Transverse colon (tissue), 3 donors: ENCODE measurements at regions not wholly inside any gene's neighbourhood (a gene's known extent, or its start where the extent isn't known, plus 50 kb on each side); places are given as distances from the start of the nearest gene placed in this dataset.

Experiments used
- EP300 ChIP-seq: sonication (generic); formaldehyde crosslinking; IDR thresholded peaks from one replicate; pipeline ENCODE4 v1.6.1; 2017; ENCODE audit warnings: antibody characterized with exemption, low read depth
- POLR2A ChIP-seq: fragments of 450-650 bp; IDR thresholded peaks from one replicate; pipeline ENCODE4 v1.6.1; 2016; ENCODE audit warnings: antibody characterized with exemption, mild to moderate bottlenecking, moderate library complexity
- TF ChIP-seq, protein P1 (sequence below), 5 experiments: fragments of 200-600 bp in 3 of 5; fragments of 450-650 bp in 2 of 5; sonication (generic) in 3 of 5; IDR thresholded peaks; 1 replicate in 2 of 5; 2 replicates in 3 of 5; pipeline ENCODE4 v1.5.1; 2016 to 2017; ENCODE audit warnings: antibody characterized with exemption in 5 of 5, inconsistent platforms in 3 of 5, mild to moderate bottlenecking in 2 of 5, moderate library complexity in 1 of 5

DNA sequence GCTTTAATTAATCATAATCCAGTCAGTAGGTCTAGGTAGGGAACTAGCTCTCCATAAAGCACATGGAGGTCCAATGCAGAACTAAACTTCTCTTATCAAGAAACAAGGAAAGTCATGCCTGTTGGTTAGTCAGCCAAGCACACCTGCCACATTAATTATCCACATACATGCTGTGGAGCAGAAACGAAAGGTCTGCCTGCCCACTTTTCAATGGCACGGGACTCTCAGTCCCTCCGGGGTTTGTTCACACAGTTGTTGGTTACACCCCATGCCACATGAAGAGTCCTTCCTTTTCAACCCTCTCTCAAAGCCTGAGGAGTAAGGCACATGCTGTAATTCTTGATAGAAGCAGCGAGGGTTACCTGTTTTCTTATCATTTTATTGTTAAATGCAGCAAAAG, 1096.4 kb upstream of the MAP3K7 start:
- TF ChIP-seq, protein P1, sequence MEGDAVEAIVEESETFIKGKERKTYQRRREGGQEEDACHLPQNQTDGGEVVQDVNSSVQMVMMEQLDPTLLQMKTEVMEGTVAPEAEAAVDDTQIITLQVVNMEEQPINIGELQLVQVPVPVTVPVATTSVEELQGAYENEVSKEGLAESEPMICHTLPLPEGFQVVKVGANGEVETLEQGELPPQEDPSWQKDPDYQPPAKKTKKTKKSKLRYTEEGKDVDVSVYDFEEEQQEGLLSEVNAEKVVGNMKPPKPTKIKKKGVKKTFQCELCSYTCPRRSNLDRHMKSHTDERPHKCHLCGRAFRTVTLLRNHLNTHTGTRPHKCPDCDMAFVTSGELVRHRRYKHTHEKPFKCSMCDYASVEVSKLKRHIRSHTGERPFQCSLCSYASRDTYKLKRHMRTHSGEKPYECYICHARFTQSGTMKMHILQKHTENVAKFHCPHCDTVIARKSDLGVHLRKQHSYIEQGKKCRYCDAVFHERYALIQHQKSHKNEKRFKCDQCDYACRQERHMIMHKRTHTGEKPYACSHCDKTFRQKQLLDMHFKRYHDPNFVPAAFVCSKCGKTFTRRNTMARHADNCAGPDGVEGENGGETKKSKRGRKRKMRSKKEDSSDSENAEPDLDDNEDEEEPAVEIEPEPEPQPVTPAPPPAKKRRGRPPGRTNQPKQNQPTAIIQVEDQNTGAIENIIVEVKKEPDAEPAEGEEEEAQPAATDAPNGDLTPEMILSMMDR (IDR thresholded peaks at IDR 0.05): no peak
- TF ChIP-seq EP300 (no peak), POLR2A (no peak)
